Parathyroid adenoma (tissue), 2 donors: ENCODE measurements at regions not wholly inside any gene's neighbourhood (a gene's known extent, or its start where the extent isn't known, plus 50 kb on each side); places are given as distances from the start of the nearest gene placed in this dataset.

Source experiments
- H2AFZ ChIP-seq: fragments of 300-600 bp; sonication (generic); one replicate; pipeline ENCODE4 v1.7.0; 2017; ENCODE audit warnings: antibody characterized with exemption, mild to moderate bottlenecking
- H3K27ac ChIP-seq: fragments of 300-600 bp; sonication (generic); one replicate; pipeline ENCODE4 v1.7.0; 2017
- H3K27me3 ChIP-seq: fragments of 300-600 bp; sonication (generic); one replicate; pipeline ENCODE4 v1.7.0; 2017; ENCODE audit warnings: low read length; ENCODE audit not compliant: control insufficient read depth, insufficient read depth
- H3K36me3 ChIP-seq: fragments of 300-600 bp; sonication (generic); one replicate; pipeline ENCODE4 v1.7.0; 2017; ENCODE audit warnings: low read length; ENCODE audit not compliant: control insufficient read depth, insufficient read depth
- H3K4me1 ChIP-seq: fragments of 300-600 bp; sonication (generic); one replicate; pipeline ENCODE4 v1.7.0; 2017; ENCODE audit warnings: control low read depth
- H3K4me2 ChIP-seq: fragments of 300-600 bp; sonication (generic); one replicate; pipeline ENCODE4 v1.7.0; 2017; ENCODE audit warnings: low read length
- H3K4me3 ChIP-seq: fragments of 300-600 bp; sonication (generic); one replicate; pipeline ENCODE4 v1.7.0; 2017; ENCODE audit warnings: low read depth, low read length
- H3K79me2 ChIP-seq: fragments of 300-600 bp; sonication (generic); one replicate; pipeline ENCODE4 v1.7.0; 2017; ENCODE audit warnings: control low read depth
- H3K9ac ChIP-seq: fragments of 300-600 bp; sonication (generic); one replicate; pipeline ENCODE4 v1.7.0; 2017; ENCODE audit warnings: mild to moderate bottlenecking
- H3K9me3 ChIP-seq: fragments of 300-600 bp; sonication (generic); one replicate; pipeline ENCODE4 v1.7.0; 2017; ENCODE audit warnings: low read length; ENCODE audit not compliant: control insufficient read depth
- TF ChIP-seq, protein P1 (sequence below): fragments of 300-600 bp; sonication (generic); IDR thresholded peaks from one replicate; pipeline ENCODE4 v1.7.0; 2017; ENCODE audit warnings: antibody characterized with exemption, mild to moderate bottlenecking
- donor health status: primary hyperparathyroidism.

DNA sequence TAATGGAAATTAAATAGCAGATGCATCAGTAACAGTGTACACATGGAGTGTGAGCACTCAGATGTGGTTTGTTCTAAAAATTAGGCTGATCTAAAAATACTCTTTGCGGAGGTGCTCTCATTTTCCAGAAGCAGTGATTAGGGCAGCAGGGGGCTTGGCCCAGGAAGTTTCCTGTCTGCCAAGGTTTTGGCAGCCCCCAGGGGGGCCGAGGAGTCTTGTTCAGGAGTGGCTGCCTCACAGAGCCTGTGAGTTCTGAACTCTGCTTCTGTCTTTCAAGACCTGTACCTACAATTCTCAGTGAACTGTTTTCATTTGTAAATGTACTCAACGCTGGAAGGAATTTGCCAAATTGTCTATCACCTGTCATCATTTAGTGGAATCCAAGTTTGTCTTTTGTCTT, 388.4 kb upstream of the CDH11 start:
- no peak overlapping the region for H3K4me2 ChIP-seq
- TF ChIP-seq, protein P1, sequence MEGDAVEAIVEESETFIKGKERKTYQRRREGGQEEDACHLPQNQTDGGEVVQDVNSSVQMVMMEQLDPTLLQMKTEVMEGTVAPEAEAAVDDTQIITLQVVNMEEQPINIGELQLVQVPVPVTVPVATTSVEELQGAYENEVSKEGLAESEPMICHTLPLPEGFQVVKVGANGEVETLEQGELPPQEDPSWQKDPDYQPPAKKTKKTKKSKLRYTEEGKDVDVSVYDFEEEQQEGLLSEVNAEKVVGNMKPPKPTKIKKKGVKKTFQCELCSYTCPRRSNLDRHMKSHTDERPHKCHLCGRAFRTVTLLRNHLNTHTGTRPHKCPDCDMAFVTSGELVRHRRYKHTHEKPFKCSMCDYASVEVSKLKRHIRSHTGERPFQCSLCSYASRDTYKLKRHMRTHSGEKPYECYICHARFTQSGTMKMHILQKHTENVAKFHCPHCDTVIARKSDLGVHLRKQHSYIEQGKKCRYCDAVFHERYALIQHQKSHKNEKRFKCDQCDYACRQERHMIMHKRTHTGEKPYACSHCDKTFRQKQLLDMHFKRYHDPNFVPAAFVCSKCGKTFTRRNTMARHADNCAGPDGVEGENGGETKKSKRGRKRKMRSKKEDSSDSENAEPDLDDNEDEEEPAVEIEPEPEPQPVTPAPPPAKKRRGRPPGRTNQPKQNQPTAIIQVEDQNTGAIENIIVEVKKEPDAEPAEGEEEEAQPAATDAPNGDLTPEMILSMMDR, result no peak
- H3K9me3 ChIP-seq, result no peaks in the 10 kb centered on the region
- H3K4me3 ChIP-seq, result no peak overlapping the region
- no peaks in the 10 kb centered on the region for H3K4me1 ChIP-seq
- no peak overlapping the region for H2AFZ ChIP-seq
- H3K27ac ChIP-seq, result no peak overlapping the region
- H3K79me2 ChIP-seq, result no peaks in the 10 kb centered on the region
- H3K36me3 ChIP-seq, result no peaks in the 10 kb centered on the region
- no peak overlapping the region for H3K9ac ChIP-seq
- no peaks in the 10 kb centered on the region for H3K27me3 ChIP-seq

DNA sequence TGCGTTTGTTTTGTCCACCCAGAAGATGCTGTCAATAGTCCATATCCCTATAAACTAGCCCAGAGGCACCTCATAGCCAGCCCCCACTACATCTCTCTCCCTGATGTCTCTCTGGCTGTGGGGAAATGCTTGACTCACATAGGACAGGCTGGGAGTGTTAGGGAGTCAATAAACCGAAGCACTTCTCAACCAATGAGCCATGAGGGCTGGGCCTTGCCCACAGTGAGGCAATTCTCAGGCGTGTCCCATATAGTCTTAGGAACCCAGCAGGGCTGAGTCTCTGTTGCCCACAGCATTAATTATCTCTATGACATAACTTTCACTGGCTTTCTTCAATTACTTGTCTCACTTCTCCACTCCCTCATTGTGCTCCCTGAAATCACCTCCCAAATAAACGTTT, 387.3 kb upstream of the CDH11 start:
- Histone ChIP-seq H3K4me1 (no peaks in the 10 kb centered on the region), H3K79me2 (no peaks in the 10 kb centered on the region), H3K9me3 (no peaks in the 10 kb centered on the region), H3K9ac (no peak overlapping the region), H2AFZ (no peak overlapping the region), H3K27ac (no peak overlapping the region), H3K4me3 (no peak overlapping the region), H3K36me3 (no peaks in the 10 kb centered on the region), H3K4me2 (no peak overlapping the region), H3K27me3 (no peaks in the 10 kb centered on the region)
- TF ChIP-seq, protein P1, result no peak

DNA sequence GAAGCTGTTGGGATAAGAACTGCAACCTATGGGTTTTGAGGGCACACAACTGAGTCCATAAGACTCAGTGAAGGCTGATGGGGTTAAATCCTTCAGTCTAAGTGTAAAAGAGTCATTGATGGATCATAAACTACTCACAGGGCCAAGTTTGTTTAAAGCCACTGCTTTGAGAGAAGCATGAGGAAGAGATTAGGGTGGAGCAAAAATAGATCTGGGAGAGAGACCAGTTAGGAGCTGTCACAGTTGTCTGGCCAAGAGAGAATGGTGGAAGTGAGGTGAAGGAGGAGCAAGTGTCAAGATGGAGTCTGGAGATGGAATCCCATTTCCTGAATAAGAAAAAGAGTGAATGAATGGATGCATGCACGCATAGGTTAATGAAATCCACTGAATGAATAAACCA, 379.1 kb upstream of the CDH11 start:
- no peaks in the 10 kb centered on the region for H3K4me1 ChIP-seq
- no peak overlapping the region for H2AFZ ChIP-seq
- H3K27me3 ChIP-seq, result no peaks in the 10 kb centered on the region
- H3K4me2 ChIP-seq, result no peak overlapping the region
- no peaks in the 10 kb centered on the region for H3K79me2 ChIP-seq
- TF ChIP-seq, protein P1, result no peak
- H3K27ac ChIP-seq, result no peak overlapping the region
- no peak overlapping the region for H3K4me3 ChIP-seq
- no peaks in the 10 kb centered on the region for H3K9me3 ChIP-seq
- H3K36me3 ChIP-seq, result no peaks in the 10 kb centered on the region
- H3K9ac ChIP-seq, result no peak overlapping the region

DNA sequence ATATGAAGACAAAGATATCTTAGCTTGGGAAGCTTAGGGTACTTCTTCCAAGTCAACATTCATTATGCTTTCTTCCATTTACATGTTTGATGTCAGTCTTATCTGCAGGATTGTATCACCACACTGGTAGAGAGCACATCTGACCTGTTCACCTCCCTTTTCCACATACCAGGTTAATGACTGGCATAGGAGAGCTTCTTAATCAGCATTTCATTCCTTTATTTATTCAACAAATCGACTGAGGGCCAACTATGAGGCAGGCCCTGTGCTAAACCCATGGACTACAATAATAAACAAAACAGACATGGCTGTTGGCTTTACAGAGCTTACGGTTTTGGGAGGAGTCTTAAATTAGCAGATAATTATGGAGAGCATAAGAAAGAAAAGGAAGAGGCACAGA, 378.1 kb upstream of the CDH11 start:
- Histone ChIP-seq H3K27me3 (no peaks in the 10 kb centered on the region), H3K9me3 (no peaks in the 10 kb centered on the region), H2AFZ (no peak overlapping the region), H3K36me3 (no peaks in the 10 kb centered on the region), H3K79me2 (no peaks in the 10 kb centered on the region), H3K4me3 (no peak overlapping the region), H3K27ac (no peak overlapping the region), H3K4me2 (no peak overlapping the region), H3K9ac (no peak overlapping the region), H3K4me1 (no peaks in the 10 kb centered on the region)
- TF ChIP-seq, protein P1, result no peak

DNA sequence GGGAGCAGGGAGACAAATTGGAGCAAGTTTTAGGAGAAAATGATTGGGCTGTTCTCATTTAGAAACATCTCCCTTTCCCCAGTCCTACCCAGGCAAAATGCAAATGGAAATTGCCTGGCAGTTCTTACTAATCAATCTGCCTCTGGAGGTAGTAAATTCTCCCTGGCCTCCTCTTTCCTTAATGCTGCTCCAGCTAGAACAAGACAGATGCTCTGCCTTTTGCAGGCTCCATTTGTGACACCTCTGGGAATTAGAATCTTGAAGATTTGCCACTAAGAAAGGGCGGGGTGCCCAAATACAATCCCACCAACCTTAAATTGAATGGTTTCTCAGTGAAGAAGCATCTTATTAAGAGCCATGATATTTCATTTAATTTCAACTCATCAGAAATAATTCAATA, 377.7 kb upstream of the CDH11 start:
- Histone ChIP-seq H3K4me2 (no peak overlapping the region), H3K4me1 (no peaks in the 10 kb centered on the region), H3K9ac (no peak overlapping the region), H3K4me3 (no peak overlapping the region), H3K27me3 (no peaks in the 10 kb centered on the region), H2AFZ (no peak overlapping the region), H3K79me2 (no peaks in the 10 kb centered on the region), H3K36me3 (no peaks in the 10 kb centered on the region), H3K9me3 (no peaks in the 10 kb centered on the region), H3K27ac (no peak overlapping the region)
- TF ChIP-seq, protein P1, result no peak
